Loucy (cell line): ENCODE measurements at regions not wholly inside any gene's neighbourhood (a gene's known extent, or its start where the extent isn't known, plus 50 kb on each side); places are given as distances from the start of the nearest gene placed in this dataset.

Experiments used
- CTCF ChIP-seq: fragments of 200-600 bp; sonication (generic); conservative IDR thresholded peaks from 2 replicates; pipeline ENCODE4 v1.5.1; 2014; ENCODE audit warnings: mild to moderate bottlenecking, antibody characterized with exemption, low read length
- EZH2phosphoT487 ChIP-seq: fragments of 200-600 bp; IDR thresholded peaks from 2 replicates; pipeline ENCODE4 v1.6.1; 2018; ENCODE audit warnings: antibody characterized with exemption, mild to moderate bottlenecking, moderate library complexity, borderline replicate concordance

GRCh38 chr4:79623021-79623870 lies 215.2 kb upstream of the GK2 start:
- TF ChIP-seq CTCF (no peak), EZH2phosphoT487 (no peak)
